Right lobe of liver (tissue), 6 donors: ENCODE measurements at regions not wholly inside any gene's neighbourhood (a gene's known extent, or its start where the extent isn't known, plus 50 kb on each side); places are given as distances from the start of the nearest gene placed in this dataset.

ENCODE experiments used
- ATAC-seq, 4 donors: fragments of 200-7000 bp; cut with Tn5 transposase; one replicate each; pipeline ENCODE4 v1.9.1; 2020; ENCODE audit warnings: mild to moderate bottlenecking in 4 of 4, moderate library complexity in 4 of 4
- DNase-seq, 3 donors: peaks; one replicate each; pipeline ENCODE4 v3.0.0-alpha.2; 2020
- H3K27ac ChIP-seq, 3 donors: fragments of 200-600 bp; one replicate each; pipeline ENCODE4 v1.8.0; 2022
- H3K27me3 ChIP-seq, 2 donors: fragments of 200-600 bp; one replicate each; pipeline ENCODE4 v1.8.0; 2022
- H3K36me3 ChIP-seq, 4 donors: fragments of 200-600 bp; sonication (generic) in 1 of 4; one replicate each; pipeline versions ENCODE4 v1.5.1 to v1.8.0; 2017 to 2022; ENCODE audit warnings: control low read depth in 1 of 4
- H3K4me1 ChIP-seq, 4 donors: fragments of 200-600 bp; sonication (generic) in 1 of 4; one replicate each; pipeline versions ENCODE4 v1.5.1 to v1.8.0; 2017 to 2022; ENCODE audit warnings: control low read depth in 1 of 4
- H3K4me3 ChIP-seq, 3 donors: fragments of 200-600 bp; one replicate each; pipeline ENCODE4 v1.8.0; 2022
- H3K9me3 ChIP-seq, 4 donors: fragments of 200-600 bp; sonication (generic) in 1 of 4; one replicate each; pipeline versions ENCODE4 v1.5.1 to v1.8.0; 2017 to 2022; ENCODE audit warnings: control low read depth in 1 of 4
- CTCF ChIP-seq, 4 donors: fragments of 200-600 bp in 3 of 4; fragments of 450-650 bp in 1 of 4; IDR thresholded peaks; one replicate each; pipeline versions ENCODE4 v1.5.1 to v1.8.0; 2016 to 2022; ENCODE audit warnings: antibody characterized with exemption in 4 of 4, mild to moderate bottlenecking in 2 of 4
- POLR2A ChIP-seq: fragments of 450-650 bp; IDR thresholded peaks from one replicate; pipeline ENCODE4 v1.6.1; 2017; ENCODE audit warnings: antibody characterized with exemption, mild to moderate bottlenecking
- WGBS: methylation state at CpG from one replicate; pipeline ENCODE4 v1.1.6; 2018; ENCODE audit warnings: low coverage, low lambda C conversion rate; ENCODE audit not compliant: insufficient coverage; ENCODE audit errors: missing lambda C conversion rate; 5-methylcytosine and 5-hydroxymethylcytosine counted together
- intact Hi-C, 2 donors: fragments of 100-400 bp; cut with DNase I; formaldehyde crosslinking; loops; one replicate each; pipeline versions ENCODE4 v1.11.2 to v1.14.1; 2022
- donor health status: DM: no; HTN: yes; CAD: no.
- donor health status: DM: no; HTN: no; CAD: no.
- donor health status: DM: no; HTN: no; CAD: no.
- donor health status: DM: no; HTN: yes; CAD: no.
- donor health status: DM: no; HTN: yes; CAD: no.

- Histone ChIP-seq H3K9me3 (no peaks in the 10 kb centered on the region), H3K27ac (no peak overlapping the region), H3K36me3 (no peaks in the 10 kb centered on the region), H3K4me1 (no peaks in the 10 kb centered on the region), H3K4me3 (no peak overlapping the region), H3K27me3 (no peaks in the 10 kb centered on the region)
- ATAC-seq (no peak), DNase-seq (no peak)
- 37% methylated on average over 3 of the region's 5 CpGs for WGBS
- intact Hi-C loops, result no loop called here
- no peak for TF ChIP-seq CTCF (IDR thresholded peaks at IDR 0.05)
Measured at GRCh38 chr20:58064411-58065010, 163.9 kb downstream of the ANKRD60 start.

DNA sequence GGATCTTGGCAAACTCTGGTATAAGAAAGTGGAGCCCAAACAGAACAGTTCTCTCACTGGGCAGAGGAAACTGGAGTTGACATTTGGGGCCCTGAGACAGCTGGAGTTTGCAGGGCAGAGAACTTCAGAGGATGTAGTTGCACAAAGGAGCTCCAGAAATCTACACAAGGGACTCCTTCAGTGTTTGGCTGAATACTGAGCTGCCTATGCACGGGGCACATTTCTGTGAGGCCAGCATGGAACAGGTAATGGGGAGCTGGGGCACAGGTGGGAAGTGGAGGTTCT lies 169.3 kb downstream of the ANKRD60 start:
- H3K27me3 ChIP-seq, result no peaks in the 10 kb centered on the region
- H3K4me1 ChIP-seq, result no peaks in the 10 kb centered on the region
- no peak for ATAC-seq
- no peak for DNase-seq
- no peak for TF ChIP-seq CTCF (IDR thresholded peaks at IDR 0.05)
- TF ChIP-seq POLR2A, result no peak
- no peaks in the 10 kb centered on the region for H3K9me3 ChIP-seq
- no peak overlapping the region for H3K27ac ChIP-seq
- intact Hi-C loops, result no loop called here
- H3K36me3 ChIP-seq, result no peaks in the 10 kb centered on the region
- H3K4me3 ChIP-seq, result no peak overlapping the region
- no CpG with 5 or more reads among the region's 1 CpG for WGBS

DNA sequence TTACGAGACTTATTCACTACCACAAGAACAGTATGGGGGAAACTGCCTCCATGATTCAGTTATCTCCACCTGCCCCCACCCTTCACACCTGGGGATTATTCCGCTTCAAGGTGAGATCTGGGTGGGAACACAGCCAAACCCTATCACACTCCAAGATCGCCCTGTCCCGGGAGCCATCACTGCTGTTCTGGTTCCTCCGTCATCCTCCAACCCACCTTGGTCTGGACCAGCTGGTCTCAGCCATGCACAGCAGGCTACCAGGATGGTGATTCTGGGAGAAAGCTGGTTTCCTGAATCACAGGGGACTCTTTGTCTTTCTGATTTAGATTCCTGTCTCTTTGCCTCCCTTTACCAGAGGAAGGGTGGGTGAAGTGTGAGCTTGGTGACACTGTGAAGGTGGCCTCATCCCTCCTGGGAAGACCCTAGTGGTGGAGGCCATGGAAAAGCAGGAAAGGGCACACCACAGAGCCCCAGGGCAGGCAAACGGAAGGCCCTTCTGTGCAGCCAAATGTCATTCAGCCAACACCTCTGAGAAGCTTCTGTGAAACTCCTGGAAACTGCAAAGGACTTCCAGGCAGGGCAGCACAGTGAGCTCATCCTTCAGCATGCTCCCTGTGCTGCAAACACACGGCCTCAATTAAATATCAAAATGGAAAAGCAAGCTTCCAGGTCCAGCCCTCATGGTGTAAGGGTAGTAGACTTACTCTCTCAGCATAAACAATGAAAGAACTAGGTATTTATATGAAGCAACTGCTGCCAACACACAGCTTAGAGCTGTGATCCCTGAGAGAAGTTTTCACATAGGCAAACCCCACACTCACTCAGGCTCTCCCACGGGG lies 169.8 kb downstream of the ANKRD60 start:
- WGBS, result 54% methylated on average over 3 of the region's 8 CpGs
- no peak for TF ChIP-seq CTCF (IDR thresholded peaks at IDR 0.05)
- no peak for DNase-seq
- ATAC-seq, result no peak
- Histone ChIP-seq H3K27me3 (no peaks in the 10 kb centered on the region), H3K4me1 (no peaks in the 10 kb centered on the region), H3K4me3 (no peak overlapping the region), H3K9me3 (no peaks in the 10 kb centered on the region), H3K27ac (no peak overlapping the region), H3K36me3 (no peaks in the 10 kb centered on the region)
- intact Hi-C loops, result no loop called here

DNA sequence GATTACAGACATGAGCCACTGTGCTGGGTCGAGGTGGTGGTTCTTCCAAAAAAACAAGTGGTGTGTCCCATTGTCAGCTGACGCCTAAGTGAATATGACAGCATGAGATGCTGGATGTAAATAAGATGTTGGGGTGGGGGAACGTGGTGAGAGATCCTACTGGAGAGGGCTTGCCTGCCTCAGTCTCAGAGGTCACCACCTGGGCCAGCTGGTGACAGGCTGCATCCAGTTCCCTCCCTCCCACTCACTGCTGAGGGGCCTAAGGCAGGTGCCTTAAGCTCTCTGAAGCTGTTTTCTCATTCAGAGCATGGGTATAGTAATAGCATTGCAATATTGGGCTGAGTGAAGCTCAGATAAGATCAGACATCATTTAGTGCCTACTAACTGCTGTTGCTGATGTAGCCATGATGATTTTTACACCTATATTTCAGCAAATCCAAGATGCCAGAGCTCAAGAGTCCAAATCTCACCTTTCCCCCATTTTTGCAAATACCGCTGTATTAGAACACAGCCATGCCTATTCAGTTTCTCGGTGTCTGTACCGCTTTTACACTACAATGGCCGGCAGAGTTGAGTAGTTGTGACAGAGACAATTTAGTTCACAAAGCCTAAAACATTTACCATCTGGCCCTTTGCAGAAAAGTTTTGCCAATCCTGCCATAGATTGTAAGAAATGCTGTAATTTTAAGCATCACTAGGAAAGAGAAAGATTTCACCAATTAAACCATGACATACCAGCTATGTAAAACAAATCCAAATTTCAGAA lies 171.3 kb downstream of the ANKRD60 start:
- Histone ChIP-seq H3K27me3 (no peaks in the 10 kb centered on the region), H3K27ac (no peak overlapping the region), H3K4me3 (no peak overlapping the region), H3K36me3 (no peaks in the 10 kb centered on the region), H3K9me3 (no peaks in the 10 kb centered on the region), H3K4me1 (no peaks in the 10 kb centered on the region)
- 83% methylated on average over 6 of the region's 7 CpGs for WGBS
- no peak for DNase-seq
- ATAC-seq, result no peak
- TF ChIP-seq CTCF (IDR thresholded peaks at IDR 0.05) (no peak), POLR2A (no peak)
- intact Hi-C loops, result no loop called here
